GM18499 (cell line): ENCODE measurements at regions not wholly inside any gene's neighbourhood (a gene's known extent, or its start where the extent isn't known, plus 50 kb on each side); places are given as distances from the start of the nearest gene placed in this dataset.

Source experiments
- ATAC-seq: cut with Tn5 transposase; IDR thresholded peaks from one replicate; pipeline ENCODE4 v1.9.1; 2021; ENCODE audit warnings: moderate number of reproducible peaks; ENCODE audit not compliant: insufficient read depth, unreplicated experiment

- no peak for ATAC-seq
Observed at GRCh38 chr1:101098907-101099306, 73.3 kb upstream of the DPH5 start.

GRCh38 chr1:101098327-101098726 is 72.7 kb upstream of the DPH5 start:
- no peak for ATAC-seq

GRCh38 chr1:101089613-101090338 is 64.2 kb upstream of the DPH5 start:
- no peak for ATAC-seq

- ATAC-seq, result no peak
Observed at GRCh38 chr1:101088431-101088830, 62.8 kb upstream of the DPH5 start.

- ATAC-seq, result no peak
Observed at GRCh38 chr1:101086783-101087182, 61.2 kb upstream of the DPH5 start.

GRCh38 chr1:101081496-101082488 is 56.2 kb upstream of the DPH5 start:
- peak; percentile 79 for ATAC-seq

GRCh38 chr1:101080859-101081258 is 55.3 kb upstream of the DPH5 start:
- no peak for ATAC-seq

- no peak for ATAC-seq
Observed at GRCh38 chr1:101079341-101079740, 53.8 kb upstream of the DPH5 start.

GRCh38 chr1:101077849-101078248 is 52.3 kb upstream of the DPH5 start:
- no peak for ATAC-seq

- ATAC-seq, result no peak
Observed at GRCh38 chr1:101075926-101076325, 50.3 kb upstream of the DPH5 start.
